K562 (cell line): ENCODE measurements at regions not wholly inside any gene's neighbourhood (a gene's known extent, or its start where the extent isn't known, plus 50 kb on each side); places are given as distances from the start of the nearest gene placed in this dataset.

ENCODE experiments used
- ATF7 ChIP-seq: fragments of 450-650 bp; IDR thresholded peaks from 2 replicates; pipeline ENCODE4 v1.7.1; 2014; ENCODE audit warnings: mild to moderate bottlenecking, moderate library complexity
- C11orf30 ChIP-seq: fragments of 450-650 bp; IDR thresholded peaks from 2 replicates; pipeline ENCODE4 v1.6.1; 2016; ENCODE audit warnings: low read depth, mild to moderate bottlenecking
- CEBPG ChIP-seq, 3 experiments: fragments of 200-800 bp in 1 of 3; sonication (Bioruptor generic) in 1 of 3; sonication (generic) in 1 of 3; formaldehyde crosslinking in 1 of 3; IDR thresholded peaks in 2 of 3; conservative IDR thresholded peaks in 1 of 3; 2 replicates each; pipeline versions ENCODE4 v1.6.1 to v1.8.0; 2016 to 2022; ENCODE audit warnings: missing compliant biosample characterization in 2 of 3, missing genetic modification characterization in 2 of 3, mild to moderate bottlenecking in 1 of 3, missing genetic modification reagents in 1 of 3
- CGGBP1 ChIP-seq: fragments of 250-450 bp; sonication (Bioruptor Pico); IDR thresholded peaks from 2 replicates; pipeline ENCODE4 v1.9.0; 2021; ENCODE audit warnings: mild to moderate bottlenecking
- CTBP1 ChIP-seq: fragments of 450-650 bp; IDR thresholded peaks from 2 replicates; pipeline ENCODE4 v1.6.1; 2016; ENCODE audit warnings: borderline replicate concordance
- CTCF ChIP-seq, 3 experiments: IDR thresholded peaks in 2 of 3; conservative IDR thresholded peaks in 1 of 3; 2 replicates each; pipeline ENCODE4 v1.5.1; 2011 to 2012; ENCODE audit warnings: low read length in 3 of 3, mild to moderate bottlenecking in 3 of 3, control low read depth in 2 of 3, improper control_type of control experiment in 1 of 3, inconsistent platforms in 1 of 3, low read depth in 1 of 3, mixed read lengths in 1 of 3, moderate library complexity in 1 of 3; ENCODE audit not compliant: insufficient read depth in 2 of 3
- GATAD2B ChIP-seq: fragments of 450-650 bp; IDR thresholded peaks from 2 replicates; pipeline ENCODE4 v1.6.1; 2017; ENCODE audit warnings: mild to moderate bottlenecking, borderline replicate concordance
- KHSRP ChIP-seq: fragments of 450-650 bp; IDR thresholded peaks from 2 replicates; pipeline ENCODE4 v1.6.1; 2017
- LARP7 ChIP-seq: fragments of 450-650 bp; IDR thresholded peaks from 2 replicates; pipeline ENCODE4 v1.6.1; 2016
- MAFF ChIP-seq: IDR thresholded peaks from 2 replicates; pipeline ENCODE4 v1.6.1; 2012; ENCODE audit warnings: low read length, improper control_type of control experiment
- MCM2 ChIP-seq: fragments of 450-650 bp; IDR thresholded peaks from 2 replicates; pipeline ENCODE4 v1.6.1; 2017; ENCODE audit warnings: low read depth, mild to moderate bottlenecking
- MYC ChIP-seq, 2 experiments: fragments of 250-450 bp in 1 of 2; sonication (Bioruptor Pico) in 1 of 2; IDR thresholded peaks; 2 replicates each; pipeline versions ENCODE4 v1.5.1 to v1.6.1; 2012 to 2021; ENCODE audit warnings: low read depth in 2 of 2, borderline replicate concordance in 1 of 2, improper control_type of control experiment in 1 of 2, low read length in 1 of 2, mild to moderate bottlenecking in 1 of 2, moderate library complexity in 1 of 2
- PHTF2 ChIP-seq: fragments of 250-450 bp; sonication (Bioruptor Pico); IDR thresholded peaks from 2 replicates; pipeline ENCODE4 v1.5.0; 2021; ENCODE audit warnings: mild to moderate bottlenecking
- POLR2AphosphoS2 ChIP-seq: IDR thresholded peaks from 2 replicates; pipeline ENCODE4 v1.6.1; 2012; ENCODE audit warnings: low read length, improper control_type of control experiment
- POLR2H ChIP-seq: IDR thresholded peaks from 2 replicates; pipeline ENCODE4 v1.6.1; 2016; ENCODE audit warnings: missing genetic modification characterization, low read depth, mild to moderate bottlenecking, control low read depth, missing compliant biosample characterization, moderate library complexity
- RAD21 ChIP-seq, 2 experiments: fragments of 250-450 bp in 1 of 2; fragments of 450-650 bp in 1 of 2; sonication (Bioruptor Pico) in 1 of 2; formaldehyde crosslinking in 1 of 2; IDR thresholded peaks in 1 of 2; conservative IDR thresholded peaks in 1 of 2; 2 replicates each; pipeline versions ENCODE4 v1.4.0 to v1.8.0; 2020 to 2022; ENCODE audit warnings: mild to moderate bottlenecking in 2 of 2, moderate library complexity in 1 of 2
- RBM15 ChIP-seq: fragments of 200-400 bp; formaldehyde crosslinking; IDR thresholded peaks from 2 replicates; pipeline ENCODE4 v1.6.1; 2018; ENCODE audit warnings: mild to moderate bottlenecking, low read length, moderate library complexity; ENCODE audit not compliant: insufficient read depth
- SMAD3 ChIP-seq: fragments of 450-650 bp; formaldehyde crosslinking; conservative IDR thresholded peaks from 2 replicates; pipeline ENCODE4 v1.4.0; 2020; ENCODE audit warnings: mild to moderate bottlenecking
- SMAD4 ChIP-seq: fragments of 250-450 bp; sonication (Bioruptor Pico); conservative IDR thresholded peaks from 2 replicates; pipeline ENCODE4 v1.8.0; 2021; ENCODE audit warnings: inconsistent platforms, mild to moderate bottlenecking, moderate library complexity
- SP2 ChIP-seq: IDR thresholded peaks from 2 replicates; pipeline ENCODE4 v1.6.1; 2011; ENCODE audit warnings: mild to moderate bottlenecking, low read depth, low read length, moderate library complexity; ENCODE audit not compliant: poor library complexity, severe bottlenecking; ENCODE audit errors: extremely low read depth
- STAG1 ChIP-seq: sonication (generic); formaldehyde crosslinking; IDR thresholded peaks from 2 replicates; pipeline ENCODE4 v1.5.0; 2020; ENCODE audit warnings: missing genetic modification reagents, borderline replicate concordance
- STAT5A ChIP-seq: IDR thresholded peaks from 2 replicates; pipeline ENCODE4 v1.6.1; 2012; ENCODE audit warnings: low read length, inconsistent platforms, borderline replicate concordance
- U2AF1 ChIP-seq: fragments of 200-400 bp; formaldehyde crosslinking; optimal IDR thresholded peaks from 2 replicates; pipeline ENCODE3; 2017; ENCODE audit warnings: mild to moderate bottlenecking, low read depth, low read length, moderate library complexity
- XRCC5 ChIP-seq: fragments of 200-400 bp; formaldehyde crosslinking; IDR thresholded peaks from 2 replicates; pipeline ENCODE4 v1.6.1; 2017; ENCODE audit warnings: low read depth, mild to moderate bottlenecking, low read length
- ZNF124 ChIP-seq: sonication (generic); formaldehyde crosslinking; IDR thresholded peaks from 2 replicates; pipeline ENCODE4 v1.8.1; 2022; ENCODE audit warnings: missing genetic modification reagents
- ZNF212 ChIP-seq: fragments of 450-650 bp; formaldehyde crosslinking; IDR thresholded peaks from 2 replicates; pipeline ENCODE4 v1.4.0; 2020; ENCODE audit warnings: mild to moderate bottlenecking
- ZNF253 ChIP-seq: fragments of 250-450 bp; sonication (Bioruptor Pico); conservative IDR thresholded peaks from 2 replicates; pipeline ENCODE4 v1.6.1; 2021; ENCODE audit warnings: mild to moderate bottlenecking
- ZNF282 ChIP-seq: sonication (generic); formaldehyde crosslinking; IDR thresholded peaks from 2 replicates; pipeline ENCODE4 v1.8.1; 2023; ENCODE audit warnings: missing genetic modification reagents
- TF ChIP-seq, protein P1 (sequence below): fragments of 450-650 bp; IDR thresholded peaks from 2 replicates; pipeline ENCODE4 v1.6.1; 2014; ENCODE audit warnings: low read depth, mild to moderate bottlenecking, moderate library complexity, borderline replicate concordance

DNA sequence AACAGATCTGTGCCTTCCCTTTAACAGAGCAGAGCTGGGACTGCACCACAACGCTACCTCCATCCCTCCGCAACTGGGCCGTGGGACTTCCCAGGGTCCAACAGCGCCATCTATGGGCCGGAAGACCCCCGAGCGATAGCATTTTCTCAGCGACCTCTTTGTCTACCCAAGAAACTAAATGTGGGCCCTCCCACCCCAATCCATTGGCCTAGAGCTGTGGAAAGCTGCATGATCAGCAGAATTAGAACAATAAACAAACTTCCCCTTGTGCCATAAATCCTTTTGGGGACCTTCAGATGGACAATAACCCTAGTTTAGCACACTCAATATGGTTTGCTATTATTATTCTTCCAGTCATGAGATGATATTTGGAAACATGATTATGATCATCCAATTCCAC lies 74.8 kb upstream of the NTRK3 start (continued):
- TF ChIP-seq ZNF124 (CRISPR knock-in tag) (no peak), POLR2H (tag) (no peak), SMAD4 (no peak), ATF7 (no peak), ZNF253 (no peak), MYC (IDR thresholded peaks at IDR 0.05; ENCODE audit: low read depth, low read length) (no peak), MYC (CRISPR knock-in tag; IDR thresholded peaks at IDR 0.05; ENCODE audit: borderline replicate concordance, low read depth) (no peak), SP2 (no peak), C11orf30 (peak; percentile 67), RBM15 (no peak), KHSRP (no peak), RAD21 (CRISPR knock-in tag; conservative IDR thresholded peaks at IDR 0.05 in 1 of 2, IDR thresholded peaks at IDR 0.05 in 1 of 2) (peak in 1 of 2 experiments; percentile 55; a peak in 3 of 4 replicates), U2AF1 (no peak), MCM2 (no peak), CGGBP1 (CRISPR knock-in tag) (no peak), CTBP1 (no peak), CTCF (IDR thresholded peaks at IDR 0.05 in 2 of 3, conservative IDR thresholded peaks at IDR 0.05 in 1 of 3; ENCODE audit: insufficient read depth in 2 of 3, low read depth in 1 of 3, low read length in 3 of 3) (peak; percentile 74 to 84 (median 76)), PHTF2 (CRISPR knock-in tag) (no peak), STAG1 (CRISPR knock-in tag) (no peak; the same call in 1 of the 2 replicates), ZNF212 (CRISPR knock-in tag) (no peak), ZNF282 (CRISPR knock-in tag) (no peak), POLR2AphosphoS2 (no peak), LARP7 (no peak), XRCC5 (0 out of 2 replicates have a peak, but pooled peaks have one; percentile 32), CEBPG (CRISPR knock-in tag; IDR thresholded peaks at IDR 0.05) (no peak), CEBPG (tag; conservative IDR thresholded peaks at IDR 0.05 in 1 of 2, IDR thresholded peaks at IDR 0.05 in 1 of 2) (no peak), MAFF (peak; percentile 57), GATAD2B (no peak), STAT5A (no peak), SMAD3 (CRISPR knock-in tag) (no peak)
- TF ChIP-seq, protein P1, sequence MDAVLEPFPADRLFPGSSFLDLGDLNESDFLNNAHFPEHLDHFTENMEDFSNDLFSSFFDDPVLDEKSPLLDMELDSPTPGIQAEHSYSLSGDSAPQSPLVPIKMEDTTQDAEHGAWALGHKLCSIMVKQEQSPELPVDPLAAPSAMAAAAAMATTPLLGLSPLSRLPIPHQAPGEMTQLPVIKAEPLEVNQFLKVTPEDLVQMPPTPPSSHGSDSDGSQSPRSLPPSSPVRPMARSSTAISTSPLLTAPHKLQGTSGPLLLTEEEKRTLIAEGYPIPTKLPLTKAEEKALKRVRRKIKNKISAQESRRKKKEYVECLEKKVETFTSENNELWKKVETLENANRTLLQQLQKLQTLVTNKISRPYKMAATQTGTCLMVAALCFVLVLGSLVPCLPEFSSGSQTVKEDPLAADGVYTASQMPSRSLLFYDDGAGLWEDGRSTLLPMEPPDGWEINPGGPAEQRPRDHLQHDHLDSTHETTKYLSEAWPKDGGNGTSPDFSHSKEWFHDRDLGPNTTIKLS: no peak
